ENCODE measurements at regions not wholly inside any gene's neighbourhood (a gene's known extent, or its start where the extent isn't known, plus 50 kb on each side); places are given as distances from the start of the nearest gene placed in this dataset.
"Not testable (repeated sequence)": the region's sequence is repeated elsewhere in the genome, so short reads cannot be mapped to it uniquely, and the experiment has no call there.

DNA sequence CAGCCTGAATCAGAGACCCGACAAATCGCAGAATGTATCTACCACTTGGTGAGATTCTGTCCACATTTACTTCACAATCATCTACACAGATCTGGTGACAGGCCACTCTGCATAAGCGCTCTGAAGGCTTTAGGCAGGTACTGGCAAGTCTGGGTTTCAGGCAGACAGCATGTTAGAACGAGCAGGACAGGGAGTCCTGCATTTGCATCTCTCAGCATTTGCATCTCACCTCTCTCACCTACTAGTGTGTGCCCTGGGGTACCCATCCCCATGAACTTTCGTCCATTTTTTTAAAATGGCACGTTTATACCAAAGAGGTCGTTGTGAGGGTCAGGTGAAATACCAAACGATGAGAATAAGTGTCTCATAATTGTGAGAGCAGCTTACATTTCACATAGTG, 108.2 kb downstream of the SPATA31A1 start:
- WGBS = 13% methylated on average over 6 of the region's 8 CpGs
- not testable (repeated sequence) for H3K36me3 ChIP-seq (ENCODE audit: control insufficient read depth in 4 of 4, insufficient read depth in 3 of 4, low read depth in 1 of 4, low read length in 3 of 4); H3K27me3 ChIP-seq (ENCODE audit: control insufficient read depth in 4 of 4, insufficient read depth in 4 of 4, low read length in 3 of 4); H3K4me1 ChIP-seq (ENCODE audit: control insufficient read depth in 4 of 4, insufficient read depth in 4 of 4, low read length in 3 of 4); H3K9ac ChIP-seq (ENCODE audit: low read depth in 1 of 2, low read length in 2 of 2); H3K27ac ChIP-seq (ENCODE audit: low read depth in 1 of 2, low read length in 2 of 2); DNase-seq (ENCODE audit: low spot score); H3K9me3 ChIP-seq (ENCODE audit: control insufficient read depth in 4 of 4, low read length in 3 of 4)
- H3K4me3 ChIP-seq (ENCODE audit: low read depth in 1 of 3, low read length in 3 of 3) = peak overlapping the region; percentile 23 to 52 (median 39)

GRCh38 chr9:39464122-39464777, 108.8 kb downstream of the SPATA31A1 start:
- H3K9me3 ChIP-seq (ENCODE audit: control insufficient read depth in 4 of 4, low read length in 3 of 4); H3K4me1 ChIP-seq (ENCODE audit: control insufficient read depth in 4 of 4, insufficient read depth in 4 of 4, low read length in 3 of 4); H3K9ac ChIP-seq (ENCODE audit: low read depth in 1 of 2, low read length in 2 of 2); H3K27ac ChIP-seq (ENCODE audit: low read depth in 1 of 2, low read length in 2 of 2); H3K27me3 ChIP-seq (ENCODE audit: control insufficient read depth in 4 of 4, insufficient read depth in 4 of 4, low read length in 3 of 4); H3K36me3 ChIP-seq (ENCODE audit: control insufficient read depth in 4 of 4, insufficient read depth in 3 of 4, low read depth in 1 of 4, low read length in 3 of 4): not testable (repeated sequence)
- peak; percentile 63 for DNase-seq (ENCODE audit: low spot score)
- TF ChIP-seq, protein P1, sequence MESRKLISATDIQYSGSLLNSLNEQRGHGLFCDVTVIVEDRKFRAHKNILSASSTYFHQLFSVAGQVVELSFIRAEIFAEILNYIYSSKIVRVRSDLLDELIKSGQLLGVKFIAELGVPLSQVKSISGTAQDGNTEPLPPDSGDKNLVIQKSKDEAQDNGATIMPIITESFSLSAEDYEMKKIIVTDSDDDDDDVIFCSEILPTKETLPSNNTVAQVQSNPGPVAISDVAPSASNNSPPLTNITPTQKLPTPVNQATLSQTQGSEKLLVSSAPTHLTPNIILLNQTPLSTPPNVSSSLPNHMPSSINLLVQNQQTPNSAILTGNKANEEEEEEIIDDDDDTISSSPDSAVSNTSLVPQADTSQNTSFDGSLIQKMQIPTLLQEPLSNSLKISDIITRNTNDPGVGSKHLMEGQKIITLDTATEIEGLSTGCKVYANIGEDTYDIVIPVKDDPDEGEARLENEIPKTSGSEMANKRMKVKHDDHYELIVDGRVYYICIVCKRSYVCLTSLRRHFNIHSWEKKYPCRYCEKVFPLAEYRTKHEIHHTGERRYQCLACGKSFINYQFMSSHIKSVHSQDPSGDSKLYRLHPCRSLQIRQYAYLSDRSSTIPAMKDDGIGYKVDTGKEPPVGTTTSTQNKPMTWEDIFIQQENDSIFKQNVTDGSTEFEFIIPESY (IDR thresholded peaks at IDR 0.05) = peak; percentile 49
- TF ChIP-seq RAD21 (IDR thresholded peaks at IDR 0.05) (peak in 1 of 2 donors; percentile 19), HNF4A (conservative IDR thresholded peaks at IDR 0.05) (peak in 1 of 2 donors; percentile 19), YY1 (IDR thresholded peaks at IDR 0.05) (peak; percentile 44), RXRA (IDR thresholded peaks at IDR 0.05) (peak in 1 of 2 donors; percentile 16), SP1 (IDR thresholded peaks at IDR 0.05) (peak; percentile 48), GABPA (IDR thresholded peaks at IDR 0.05 in 1 of 2, conservative IDR thresholded peaks at IDR 0.05 in 1 of 2) (peak in 1 of 2 donors; percentile 73)
- TF ChIP-seq, protein P2, sequence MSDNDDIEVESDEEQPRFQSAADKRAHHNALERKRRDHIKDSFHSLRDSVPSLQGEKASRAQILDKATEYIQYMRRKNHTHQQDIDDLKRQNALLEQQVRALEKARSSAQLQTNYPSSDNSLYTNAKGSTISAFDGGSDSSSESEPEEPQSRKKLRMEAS (IDR thresholded peaks at IDR 0.05) = peak; percentile 41
- under 1% methylated on average over 44 of the region's 46 CpGs for WGBS
- peak overlapping the region; percentile 23 to 52 (median 39) for H3K4me3 ChIP-seq (ENCODE audit: low read depth in 1 of 3, low read length in 3 of 3)

DNA sequence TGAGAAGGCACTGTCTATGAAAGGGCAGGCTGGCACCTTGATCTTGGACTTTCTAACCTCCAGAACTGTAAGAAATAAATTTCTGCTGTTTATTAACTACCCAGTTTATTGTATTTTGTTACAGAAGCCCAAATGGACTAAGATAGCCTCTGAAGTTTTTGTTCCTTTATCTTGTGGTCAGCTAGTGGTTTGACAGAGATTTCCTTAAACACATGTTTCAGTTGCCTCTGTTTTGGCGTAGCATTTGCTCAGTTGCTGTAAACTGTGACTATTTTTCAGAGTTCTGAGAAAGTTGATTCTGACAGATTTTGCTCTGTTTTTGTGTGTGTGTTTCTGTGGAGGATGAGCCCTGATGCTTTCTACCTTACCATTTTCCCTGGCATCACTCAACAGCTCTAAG, 119.0 kb downstream of the SPATA31A1 start:
- not testable (repeated sequence) for H3K4me3 ChIP-seq (ENCODE audit: low read depth in 1 of 3, low read length in 3 of 3); H3K36me3 ChIP-seq (ENCODE audit: control insufficient read depth in 4 of 4, insufficient read depth in 3 of 4, low read depth in 1 of 4, low read length in 3 of 4); H3K9ac ChIP-seq (ENCODE audit: low read depth in 1 of 2, low read length in 2 of 2); H3K9me3 ChIP-seq (ENCODE audit: control insufficient read depth in 4 of 4, low read length in 3 of 4); DNase-seq (ENCODE audit: low spot score); H3K27ac ChIP-seq (ENCODE audit: low read depth in 1 of 2, low read length in 2 of 2); H3K27me3 ChIP-seq (ENCODE audit: control insufficient read depth in 4 of 4, insufficient read depth in 4 of 4, low read length in 3 of 4); H3K4me1 ChIP-seq (ENCODE audit: control insufficient read depth in 4 of 4, insufficient read depth in 4 of 4, low read length in 3 of 4)
- 65% methylated on average over 1 of the region's 1 CpG for WGBS

DNA sequence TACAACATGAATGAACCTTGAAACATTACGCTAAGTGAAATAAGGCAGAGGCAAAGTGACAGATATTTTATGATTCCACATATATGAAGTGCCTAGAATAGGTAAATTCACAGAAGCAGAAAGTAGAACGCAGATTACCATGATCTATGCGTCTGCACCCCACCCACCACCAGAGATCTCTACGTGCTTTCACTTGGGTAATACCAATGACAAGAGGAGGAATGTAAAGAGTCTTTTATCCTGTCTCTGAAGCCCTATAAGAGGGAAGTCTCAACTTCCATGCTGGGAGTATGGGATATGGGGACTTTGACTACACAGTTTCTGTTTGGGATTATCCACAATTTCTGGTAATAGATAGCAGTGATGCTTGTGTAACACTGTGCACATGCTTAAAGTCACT, 127.6 kb downstream of the SPATA31A1 start:
- H3K4me1 ChIP-seq (ENCODE audit: control insufficient read depth in 4 of 4, insufficient read depth in 4 of 4, low read length in 3 of 4); H3K27ac ChIP-seq (ENCODE audit: low read depth in 1 of 2, low read length in 2 of 2); DNase-seq (ENCODE audit: low spot score); H3K36me3 ChIP-seq (ENCODE audit: control insufficient read depth in 4 of 4, insufficient read depth in 3 of 4, low read depth in 1 of 4, low read length in 3 of 4); H3K27me3 ChIP-seq (ENCODE audit: control insufficient read depth in 4 of 4, insufficient read depth in 4 of 4, low read length in 3 of 4); H3K9ac ChIP-seq (ENCODE audit: low read depth in 1 of 2, low read length in 2 of 2); H3K4me3 ChIP-seq (ENCODE audit: low read depth in 1 of 3, low read length in 3 of 3); H3K9me3 ChIP-seq (ENCODE audit: control insufficient read depth in 4 of 4, low read length in 3 of 4): not testable (repeated sequence)
- 85% methylated on average over 4 of the region's 4 CpGs for WGBS

- not testable (repeated sequence) for H3K36me3 ChIP-seq (ENCODE audit: control insufficient read depth in 4 of 4, insufficient read depth in 3 of 4, low read depth in 1 of 4, low read length in 3 of 4); H3K4me1 ChIP-seq (ENCODE audit: control insufficient read depth in 4 of 4, insufficient read depth in 4 of 4, low read length in 3 of 4); H3K9ac ChIP-seq (ENCODE audit: low read depth in 1 of 2, low read length in 2 of 2); H3K27ac ChIP-seq (ENCODE audit: low read depth in 1 of 2, low read length in 2 of 2); H3K27me3 ChIP-seq (ENCODE audit: control insufficient read depth in 4 of 4, insufficient read depth in 4 of 4, low read length in 3 of 4); DNase-seq (ENCODE audit: low spot score); H3K4me3 ChIP-seq (ENCODE audit: low read depth in 1 of 3, low read length in 3 of 3); H3K9me3 ChIP-seq (ENCODE audit: control insufficient read depth in 4 of 4, low read length in 3 of 4)
- WGBS = 51% methylated on average over 2 of the region's 2 CpGs
Observed at GRCh38 chr9:39483880-39484279, 128.4 kb downstream of the SPATA31A1 start.

GRCh38 chr9:39484292-39484691, 128.8 kb downstream of the SPATA31A1 start:
- not testable (repeated sequence) for DNase-seq (ENCODE audit: low spot score); H3K4me3 ChIP-seq (ENCODE audit: low read depth in 1 of 3, low read length in 3 of 3); H3K4me1 ChIP-seq (ENCODE audit: control insufficient read depth in 4 of 4, insufficient read depth in 4 of 4, low read length in 3 of 4); H3K9ac ChIP-seq (ENCODE audit: low read depth in 1 of 2, low read length in 2 of 2); H3K9me3 ChIP-seq (ENCODE audit: control insufficient read depth in 4 of 4, low read length in 3 of 4); H3K36me3 ChIP-seq (ENCODE audit: control insufficient read depth in 4 of 4, insufficient read depth in 3 of 4, low read depth in 1 of 4, low read length in 3 of 4); H3K27me3 ChIP-seq (ENCODE audit: control insufficient read depth in 4 of 4, insufficient read depth in 4 of 4, low read length in 3 of 4); H3K27ac ChIP-seq (ENCODE audit: low read depth in 1 of 2, low read length in 2 of 2)
- whole genome bisulfite sequencing = 62% methylated on average over 1 of the region's 1 CpG

DNA sequence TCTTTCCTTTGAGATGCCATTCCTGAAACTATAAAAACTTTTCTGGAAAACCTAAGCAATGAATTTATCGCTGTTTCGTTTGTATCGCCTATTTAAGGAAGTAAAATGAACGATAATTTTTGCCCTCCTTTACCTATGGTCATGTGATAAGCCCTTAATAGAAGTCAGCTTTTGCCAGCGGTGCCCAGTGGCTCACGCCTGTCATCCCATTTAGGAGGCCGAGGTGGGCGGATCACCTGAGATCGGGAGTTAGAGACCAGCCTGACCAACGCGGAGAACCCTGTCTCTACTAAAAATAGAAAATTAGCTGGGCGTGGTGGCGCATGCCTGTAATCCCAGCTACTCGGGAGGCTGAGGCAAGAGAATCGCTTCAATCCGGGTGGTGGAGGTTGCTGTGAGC, 132.0 kb downstream of the SPATA31A1 start:
- DNase-seq (ENCODE audit: low spot score) = not testable (repeated sequence)

More for the DNA sequence above, 132.0 kb downstream of the SPATA31A1 start:
- H3K27ac ChIP-seq (ENCODE audit: low read depth in 1 of 2, low read length in 2 of 2); H3K4me3 ChIP-seq (ENCODE audit: low read depth in 1 of 3, low read length in 3 of 3); H3K9me3 ChIP-seq (ENCODE audit: control insufficient read depth in 4 of 4, low read length in 3 of 4); H3K27me3 ChIP-seq (ENCODE audit: control insufficient read depth in 4 of 4, insufficient read depth in 4 of 4, low read length in 3 of 4); H3K36me3 ChIP-seq (ENCODE audit: control insufficient read depth in 4 of 4, insufficient read depth in 3 of 4, low read depth in 1 of 4, low read length in 3 of 4); H3K9ac ChIP-seq (ENCODE audit: low read depth in 1 of 2, low read length in 2 of 2); H3K4me1 ChIP-seq (ENCODE audit: control insufficient read depth in 4 of 4, insufficient read depth in 4 of 4, low read length in 3 of 4): not testable (repeated sequence)
- WGBS = 91% methylated on average over 8 of the region's 16 CpGs

All from liver (tissue), 7 donors.